ENCODE measurements at regions not wholly inside any gene's neighbourhood (a gene's known extent, or its start where the extent isn't known, plus 50 kb on each side); places are given as distances from the start of the nearest gene placed in this dataset.

GRCh38 chr3:177517906-177518305 lies 320.6 kb upstream of the TBL1XR1 start:
- no peak for DNase-seq

GRCh38 chr3:177519588-177519987 lies 322.3 kb upstream of the TBL1XR1 start:
- DNase-seq: no peak

GRCh38 chr3:177521305-177521704 lies 324.0 kb upstream of the TBL1XR1 start:
- peak; percentile 7 for DNase-seq

- DNase-seq: no peak
These were observed 324.8 kb upstream of the TBL1XR1 start for GRCh38 chr3:177522051-177522450.

GRCh38 chr3:177523067-177523675 lies 325.9 kb upstream of the TBL1XR1 start:
- DNase-seq: no peak

GRCh38 chr3:177523872-177524438 lies 326.7 kb upstream of the TBL1XR1 start:
- no peak for DNase-seq

- no peak for DNase-seq
These were observed 327.5 kb upstream of the TBL1XR1 start for GRCh38 chr3:177524742-177525141.

- DNase-seq: no peak
These were observed 328.1 kb upstream of the TBL1XR1 start for GRCh38 chr3:177525414-177525813.

- no peak for DNase-seq
These were observed 328.9 kb upstream of the TBL1XR1 start for GRCh38 chr3:177525987-177526712.

GRCh38 chr3:177527182-177527581 lies 329.9 kb upstream of the TBL1XR1 start:
- DNase-seq: no peak

GRCh38 chr3:177528306-177529070 lies 331.2 kb upstream of the TBL1XR1 start:
- DNase-seq: no peak

- DNase-seq: no peak
These were observed 331.8 kb upstream of the TBL1XR1 start for GRCh38 chr3:177529071-177529550.

GRCh38 chr3:177529716-177530335 lies 332.5 kb upstream of the TBL1XR1 start:
- no peak for DNase-seq

GRCh38 chr3:177530908-177531307 lies 333.6 kb upstream of the TBL1XR1 start:
- no peak for DNase-seq

GRCh38 chr3:177536873-177537272 lies 339.6 kb upstream of the TBL1XR1 start:
- no peak for DNase-seq

- no peak for DNase-seq
These were observed 340.3 kb upstream of the TBL1XR1 start for GRCh38 chr3:177537612-177538011.

- DNase-seq: no peak
These were observed 340.9 kb upstream of the TBL1XR1 start for GRCh38 chr3:177538048-177538749.

GRCh38 chr3:177538750-177539730 lies 341.8 kb upstream of the TBL1XR1 start:
- no peak for DNase-seq

GRCh38 chr3:177541541-177541940 lies 344.3 kb upstream of the TBL1XR1 start:
- DNase-seq: no peak

GRCh38 chr3:177545964-177546363 lies 348.7 kb upstream of the TBL1XR1 start:
- no peak for DNase-seq
